H9 (cell line): ENCODE measurements at regions not wholly inside any gene's neighbourhood (a gene's known extent, or its start where the extent isn't known, plus 50 kb on each side); places are given as distances from the start of the nearest gene placed in this dataset.

ENCODE experiments used
- DNase-seq: peaks from one replicate; pipeline ENCODE4 v3.0.0-alpha.2; 2017
- H2AFZ ChIP-seq: one replicate; pipeline ENCODE4 v1.6.1; 2013; ENCODE audit warnings: mild to moderate bottlenecking, low read length, control low read depth, moderate library complexity
- H2AK5ac ChIP-seq: 2 replicates; pipeline ENCODE4 v1.6.1; 2013; ENCODE audit warnings: low read length, control low read depth, mixed read lengths; ENCODE audit not compliant: insufficient read length
- H2BK120ac ChIP-seq: one replicate; pipeline ENCODE4 v1.6.1; 2013; ENCODE audit warnings: low read depth, mild to moderate bottlenecking, low read length, control low read depth, inconsistent platforms; ENCODE audit not compliant: poor library complexity, severe bottlenecking
- H2BK12ac ChIP-seq: 2 replicates; pipeline ENCODE4 v1.6.1; 2013; ENCODE audit warnings: low read length, control low read depth, mixed read lengths, low read depth; ENCODE audit not compliant: insufficient read length
- H2BK15ac ChIP-seq: 2 replicates; pipeline ENCODE4 v1.6.1; 2013; ENCODE audit warnings: low read depth, low read length, control low read depth
- H2BK20ac ChIP-seq: one replicate; pipeline ENCODE4 v1.6.1; 2013; ENCODE audit warnings: low read depth, mild to moderate bottlenecking, low read length, control low read depth, inconsistent platforms; ENCODE audit not compliant: poor library complexity, severe bottlenecking
- H2BK5ac ChIP-seq: 2 replicates; pipeline ENCODE4 v1.6.1; 2013; ENCODE audit warnings: low read length, control low read depth, mixed read lengths; ENCODE audit not compliant: insufficient read length
- H3K14ac ChIP-seq: 2 replicates; pipeline ENCODE4 v1.6.1; 2013; ENCODE audit warnings: low read length, control low read depth; ENCODE audit not compliant: insufficient read depth
- H3K18ac ChIP-seq: 2 replicates; pipeline ENCODE4 v1.6.1; 2013; ENCODE audit warnings: low read depth, mild to moderate bottlenecking, mixed read lengths, low read length, control low read depth; ENCODE audit not compliant: insufficient read length
- H3K23ac ChIP-seq: 2 replicates; pipeline ENCODE4 v1.6.1; 2013; ENCODE audit warnings: low read length, control low read depth, mixed read lengths, low read depth; ENCODE audit not compliant: insufficient read length
- H3K23me2 ChIP-seq: 2 replicates; pipeline ENCODE4 v1.6.1; 2013; ENCODE audit warnings: low read depth, mild to moderate bottlenecking, mixed read lengths, low read length, control low read depth; ENCODE audit not compliant: insufficient read length, poor library complexity, severe bottlenecking
- H3K27ac ChIP-seq: 2 replicates; pipeline ENCODE4 v1.5.1; 2013; ENCODE audit warnings: low read length, control low read depth, mixed read lengths, low read depth; ENCODE audit not compliant: insufficient read length
- H3K27me3 ChIP-seq: 2 replicates; pipeline ENCODE4 v1.6.1; 2013; ENCODE audit warnings: low read length, control low read depth, inconsistent platforms; ENCODE audit not compliant: insufficient read depth
- H3K4ac ChIP-seq: 2 replicates; pipeline ENCODE4 v1.6.1; 2013; ENCODE audit warnings: low read depth, mild to moderate bottlenecking, control low read depth, inconsistent platforms, low read length, moderate library complexity
- H3K4me1 ChIP-seq: 2 replicates; pipeline ENCODE4 v1.6.1; 2013; ENCODE audit warnings: low read length, control low read depth, inconsistent platforms; ENCODE audit not compliant: insufficient read depth
- H3K4me2 ChIP-seq: 2 replicates; pipeline ENCODE4 v1.6.1; 2013; ENCODE audit warnings: low read length, control low read depth, mixed read lengths; ENCODE audit not compliant: insufficient read length, insufficient read depth
- H3K56ac ChIP-seq: 2 replicates; pipeline ENCODE4 v1.6.1; 2013; ENCODE audit warnings: low read depth, mild to moderate bottlenecking, mixed read lengths, low read length, control low read depth; ENCODE audit not compliant: insufficient read length
- H3K79me1 ChIP-seq: 2 replicates; pipeline ENCODE4 v1.6.1; 2013; ENCODE audit warnings: low read depth, mild to moderate bottlenecking, moderate library complexity, low read length, control low read depth, inconsistent platforms; ENCODE audit not compliant: insufficient read depth, poor library complexity, severe bottlenecking
- H3K79me2 ChIP-seq: 2 replicates; pipeline ENCODE4 v1.6.1; 2013; ENCODE audit warnings: low read length, control low read depth, inconsistent platforms; ENCODE audit not compliant: insufficient read depth
- H3K9ac ChIP-seq: 2 replicates; pipeline ENCODE4 v1.6.1; 2013; ENCODE audit warnings: low read length, control low read depth, mixed read lengths; ENCODE audit not compliant: insufficient read length; ENCODE audit errors: extremely low read depth
- H3K9me3 ChIP-seq: one replicate; pipeline ENCODE4 v1.6.1; 2013; ENCODE audit warnings: low read depth, low read length, inconsistent platforms; ENCODE audit not compliant: control insufficient read depth
- H3T11ph ChIP-seq: one replicate; pipeline ENCODE4 v1.6.1; 2013; ENCODE audit warnings: mild to moderate bottlenecking, low read length, control low read depth, inconsistent platforms
- H4K20me1 ChIP-seq: one replicate; pipeline ENCODE4 v1.6.1; 2013; ENCODE audit not compliant: control insufficient read depth, insufficient read length, insufficient read depth
- H4K5ac ChIP-seq: 2 replicates; pipeline ENCODE4 v1.6.1; 2013; ENCODE audit warnings: low read depth, mild to moderate bottlenecking, mixed read lengths, low read length, control low read depth; ENCODE audit not compliant: insufficient read length
- H4K8ac ChIP-seq: replicated peaks from 2 replicates; pipeline ENCODE4 v1.6.1; 2013; ENCODE audit warnings: low read length, control low read depth, mixed read lengths, low read depth; ENCODE audit not compliant: insufficient read length
- H4K91ac ChIP-seq: 2 replicates; pipeline ENCODE4 v1.6.1; 2013; ENCODE audit warnings: low read depth, mild to moderate bottlenecking, moderate library complexity, mixed read lengths, low read length, control low read depth; ENCODE audit not compliant: insufficient read length
- H3K27ac Mint-ChIP-seq, 3 experiments: 2 replicates in 2 of 3; 3 replicates in 1 of 3; pipeline ENCODE4 v1.8.0; 2020 to 2021; ENCODE audit warnings: mixed read lengths in 3 of 3, mild to moderate bottlenecking in 1 of 3, moderate library complexity in 1 of 3
- H3K27me3 Mint-ChIP-seq: 2 replicates; pipeline ENCODE4 v1.8.0; 2021; ENCODE audit warnings: low read depth, mild to moderate bottlenecking, moderate library complexity, mixed read lengths
- H3K36me3 Mint-ChIP-seq, 3 experiments: 2 replicates in 2 of 3; 3 replicates in 1 of 3; pipeline ENCODE4 v1.8.0; 2020 to 2021; ENCODE audit warnings: low read depth in 3 of 3, mixed read lengths in 3 of 3; ENCODE audit not compliant: insufficient read depth in 1 of 3
- H3K4me1 Mint-ChIP-seq, 2 experiments: 2 replicates each; pipeline ENCODE4 v1.8.0; 2020; ENCODE audit warnings: mixed read lengths in 2 of 2
- H3K4me3 Mint-ChIP-seq, 2 experiments: 2 replicates in 1 of 2; 3 replicates in 1 of 2; pipeline ENCODE4 v1.8.0; 2020 to 2021; ENCODE audit warnings: mild to moderate bottlenecking in 2 of 2, mixed read lengths in 2 of 2, moderate library complexity in 1 of 2
- H3K9me3 Mint-ChIP-seq, 2 experiments: 2 replicates in 1 of 2; 3 replicates in 1 of 2; pipeline ENCODE4 v1.8.0; 2020; ENCODE audit warnings: mild to moderate bottlenecking in 2 of 2, mixed read lengths in 2 of 2, moderate library complexity in 1 of 2
- CTCF ChIP-seq: fragments of 200-600 bp; sonication (generic); conservative IDR thresholded peaks from 3 replicates; pipeline ENCODE4 v1.8.0; 2021; ENCODE audit warnings: antibody characterized with exemption, mild to moderate bottlenecking
- WGBS: extraction: QIAGEN DNeasy Blood & Tissue Kit; methylation state at CpG from one replicate; pipeline ENCODE4 v1.1.7; 2013; ENCODE audit warnings: missing lambda C conversion rate, low lambda C conversion rate, mixed read lengths; ENCODE audit not compliant: insufficient read length; ENCODE audit errors: extremely low coverage; 5-methylcytosine and 5-hydroxymethylcytosine counted together

GRCh38 chrX:6448003-6448402 is 86.9 kb downstream of the VCX3A start:
- H2BK5ac ChIP-seq, result no peak overlapping the region
- H2BK12ac ChIP-seq, result no peak overlapping the region
- no peak overlapping the region for H4K5ac ChIP-seq
- no peak overlapping the region for H3K23ac ChIP-seq
- H3K4me2 ChIP-seq, result no peak overlapping the region
- no peak overlapping the region for H3K27ac ChIP-seq
- no peak overlapping the region for H4K8ac ChIP-seq
- no CpG with 5 or more reads among the region's 1 CpG for WGBS
- Mint-ChIP-seq H3K27me3 (no peaks in the 10 kb centered on the region), H3K4me3 (no peak overlapping the region), H3K4me1 (peaks cover 13 to 26% of the 10 kb centered on the region in 2 experiments), H3K36me3 (peaks cover 0 to 6% (median 0%) of the 10 kb centered on the region in 3 experiments; a peak in 4 of 7 replicates), H3K9me3 (peaks cover 0 to 6% of the 10 kb centered on the region in 2 experiments; a peak in 1 of 5 replicates), H3K27ac (peak overlapping the region in 1 of 3 experiments; percentile 59; a peak in 1 of 7 replicates)
- no peak overlapping the region for H4K91ac ChIP-seq
- no peak overlapping the region for H3K4ac ChIP-seq
- H3K56ac ChIP-seq, result no peak overlapping the region
- no peaks in the 10 kb centered on the region for H3K23me2 ChIP-seq
- no peak overlapping the region for H2AK5ac ChIP-seq
- no peak for DNase-seq
- H3K4me1 ChIP-seq, result peaks cover 2% of the 10 kb centered on the region; the same call in 1 of the 2 replicates
- no peaks in the 10 kb centered on the region for H3K27me3 ChIP-seq
- no peak overlapping the region for H2AFZ ChIP-seq
- H4K20me1 ChIP-seq, result peaks cover 2% of the 10 kb centered on the region
- H3K14ac ChIP-seq, result no peak overlapping the region
- H2BK20ac ChIP-seq, result no peak overlapping the region
- H3K79me1 ChIP-seq, result no peaks in the 10 kb centered on the region
- no peak overlapping the region for H3K9ac ChIP-seq
- H2BK120ac ChIP-seq, result no peak overlapping the region
- no peak overlapping the region for H3K18ac ChIP-seq
- H3K79me2 ChIP-seq, result no peaks in the 10 kb centered on the region
- no peak for TF ChIP-seq CTCF
- no peaks in the 10 kb centered on the region for H3K9me3 ChIP-seq
- no peak overlapping the region for H3T11ph ChIP-seq
- H2BK15ac ChIP-seq, result no peak overlapping the region
